Keratinocyte (primary cell): ENCODE measurements at regions not wholly inside any gene's neighbourhood (a gene's known extent, or its start where the extent isn't known, plus 50 kb on each side); places are given as distances from the start of the nearest gene placed in this dataset.

Experiments used
- DNase-seq: peaks from one replicate; pipeline ENCODE4 v3.0.0-alpha.2; 2011; ENCODE audit warnings: low read depth, missing footprints, low spot score
- FAIRE-seq: peaks from 2 replicates; lab custom pipeline; 2011; peaks lifted over from hg19 to GRCh38; lab: Jason Lieb, UNC
- H2AFZ ChIP-seq: 2 replicates; pipeline ENCODE4 v1.6.0; 2012; ENCODE audit warnings: low read length, control low read depth, inconsistent platforms; ENCODE audit not compliant: control insufficient read depth
- H3K27ac ChIP-seq: 2 replicates; pipeline ENCODE4 v1.5.1; 2011; ENCODE audit warnings: low read length; ENCODE audit not compliant: control insufficient read depth, insufficient read depth
- H3K27me3 ChIP-seq: 3 replicates; pipeline ENCODE4 v1.6.0; 2011; ENCODE audit warnings: low read length; ENCODE audit not compliant: control insufficient read depth, insufficient read depth; ENCODE audit errors: extremely low read depth
- H3K36me3 ChIP-seq, 2 experiments: 2 replicates in 1 of 2; 3 replicates in 1 of 2; pipeline ENCODE4 v1.5.1; 2011; ENCODE audit warnings: low read length in 2 of 2, mild to moderate bottlenecking in 1 of 2; ENCODE audit not compliant: control insufficient read depth in 2 of 2, insufficient read depth in 2 of 2; ENCODE audit errors: extremely low read depth in 1 of 2
- H3K4me1 ChIP-seq: 3 replicates; pipeline ENCODE4 v1.5.1; 2011; ENCODE audit warnings: low read length; ENCODE audit not compliant: control insufficient read depth, insufficient read depth; ENCODE audit errors: extremely low read depth
- H3K4me2 ChIP-seq: 3 replicates; pipeline ENCODE4 v1.6.0; 2011; ENCODE audit warnings: low read depth, low read length; ENCODE audit not compliant: control insufficient read depth, insufficient read depth; ENCODE audit errors: extremely low read depth
- H3K4me3 ChIP-seq, 3 experiments: fragments of 200-600 bp in 1 of 3; sonication (generic) in 1 of 3; 2 replicates in 2 of 3; 3 replicates in 1 of 3; pipeline ENCODE4 v1.5.1; 2011 to 2016; ENCODE audit warnings: low read length in 3 of 3, mild to moderate bottlenecking in 3 of 3, control low read depth in 2 of 3, inconsistent platforms in 1 of 3, low read depth in 1 of 3, mixed read lengths in 1 of 3, mixed run types in 1 of 3, moderate library complexity in 1 of 3; ENCODE audit not compliant: control insufficient read depth in 2 of 3, insufficient read depth in 2 of 3; ENCODE audit errors: extremely low read depth in 1 of 3
- H3K79me2 ChIP-seq: 2 replicates; pipeline ENCODE4 v1.6.0; 2012; ENCODE audit warnings: low read length; ENCODE audit not compliant: control insufficient read depth, insufficient read depth
- H3K9ac ChIP-seq: 3 replicates; pipeline ENCODE4 v1.6.0; 2011; ENCODE audit warnings: low read length; ENCODE audit not compliant: control insufficient read depth, insufficient read depth; ENCODE audit errors: extremely low read depth
- H3K9me1 ChIP-seq: 3 replicates; pipeline ENCODE4 v1.6.0; 2011; ENCODE audit warnings: low read length; ENCODE audit not compliant: control insufficient read depth, insufficient read depth; ENCODE audit errors: extremely low read depth
- H3K9me3 ChIP-seq: 2 replicates; pipeline ENCODE4 v1.5.1; 2012; ENCODE audit warnings: low read depth, low read length; ENCODE audit not compliant: control insufficient read depth
- H4K20me1 ChIP-seq: 3 replicates; pipeline ENCODE4 v1.6.0; 2011; ENCODE audit warnings: low read length; ENCODE audit not compliant: control insufficient read depth, insufficient read depth; ENCODE audit errors: extremely low read depth
- EZH2 ChIP-seq: IDR thresholded peaks from one replicate; pipeline ENCODE4 v1.6.1; 2012; ENCODE audit warnings: inconsistent platforms, mild to moderate bottlenecking, low read length, moderate library complexity
- dilution Hi-C: fragments of 300-500 bp; cut with MboI; formaldehyde crosslinking; loops from one replicate; pipeline ENCODE4 v1.7.0; 2020; ENCODE audit warnings: low sequenced_read_pairs; ENCODE audit not compliant: extremely low pct_ligation_motif_present
- TF ChIP-seq, protein P1 (sequence below), 3 experiments: IDR thresholded peaks in 1 of 3; conservative IDR thresholded peaks in 1 of 3; optimal IDR thresholded peaks in 1 of 3; 2 replicates in 2 of 3; 3 replicates in 1 of 3; pipeline versions ENCODE3 to v1.5.1; 2011; ENCODE audit warnings: low read length in 3 of 3, mild to moderate bottlenecking in 3 of 3, moderate library complexity in 2 of 3, control low read depth in 1 of 3, inconsistent platforms in 1 of 3; ENCODE audit not compliant: insufficient read depth in 2 of 3; ENCODE audit errors: extremely low read depth in 1 of 3

GRCh38 chr6:113645576-113645970 is 211.6 kb upstream of the MARCKS start:
- Histone ChIP-seq H3K79me2 (no peaks in the 10 kb centered on the region), H3K4me1 (peaks cover 60% of the 10 kb centered on the region), H3K36me3 (no peaks in the 10 kb centered on the region), H3K27me3 (no peaks in the 10 kb centered on the region), H2AFZ (no peak overlapping the region), H3K9me3 (no peaks in the 10 kb centered on the region), H3K9me1 (no peaks in the 10 kb centered on the region), H3K4me2 (peak overlapping the region; percentile 75), H3K4me3 (peak overlapping the region in 2 of 3 experiments; percentile 1 to 24), H4K20me1 (no peaks in the 10 kb centered on the region), H3K27ac (peak overlapping the region; percentile 96), H3K9ac (peak overlapping the region; percentile 72)
- TF ChIP-seq, protein P1, sequence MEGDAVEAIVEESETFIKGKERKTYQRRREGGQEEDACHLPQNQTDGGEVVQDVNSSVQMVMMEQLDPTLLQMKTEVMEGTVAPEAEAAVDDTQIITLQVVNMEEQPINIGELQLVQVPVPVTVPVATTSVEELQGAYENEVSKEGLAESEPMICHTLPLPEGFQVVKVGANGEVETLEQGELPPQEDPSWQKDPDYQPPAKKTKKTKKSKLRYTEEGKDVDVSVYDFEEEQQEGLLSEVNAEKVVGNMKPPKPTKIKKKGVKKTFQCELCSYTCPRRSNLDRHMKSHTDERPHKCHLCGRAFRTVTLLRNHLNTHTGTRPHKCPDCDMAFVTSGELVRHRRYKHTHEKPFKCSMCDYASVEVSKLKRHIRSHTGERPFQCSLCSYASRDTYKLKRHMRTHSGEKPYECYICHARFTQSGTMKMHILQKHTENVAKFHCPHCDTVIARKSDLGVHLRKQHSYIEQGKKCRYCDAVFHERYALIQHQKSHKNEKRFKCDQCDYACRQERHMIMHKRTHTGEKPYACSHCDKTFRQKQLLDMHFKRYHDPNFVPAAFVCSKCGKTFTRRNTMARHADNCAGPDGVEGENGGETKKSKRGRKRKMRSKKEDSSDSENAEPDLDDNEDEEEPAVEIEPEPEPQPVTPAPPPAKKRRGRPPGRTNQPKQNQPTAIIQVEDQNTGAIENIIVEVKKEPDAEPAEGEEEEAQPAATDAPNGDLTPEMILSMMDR (optimal IDR thresholded peaks at IDR 0.05 in 1 of 3, IDR thresholded peaks at IDR 0.05 in 1 of 3, conservative IDR thresholded peaks at IDR 0.05 in 1 of 3; ENCODE audit: extremely low read depth in 1 of 3, insufficient read depth in 2 of 3, low read length in 3 of 3), result no peak
- TF ChIP-seq EZH2, result no peak
- dilution Hi-C loops, result no loop called here
- FAIRE-seq (peak; percentile 95), DNase-seq (peak; percentile 95)

GRCh38 chr6:113645986-113646385 is 211.2 kb upstream of the MARCKS start:
- FAIRE-seq, result peak; percentile 39
- peak overlapping the region; percentile 72 for H3K9ac ChIP-seq

GRCh38 chr6:113646701-113647100 is 210.4 kb upstream of the MARCKS start:
- H3K9me1 ChIP-seq, result no peaks in the 10 kb centered on the region
- FAIRE-seq (no peak), DNase-seq (no peak)
- dilution Hi-C loops, result no loop called here
- H3K36me3 ChIP-seq, result no peaks in the 10 kb centered on the region
- H3K9ac ChIP-seq, result no peak overlapping the region
- no peak overlapping the region for H2AFZ ChIP-seq
- H3K79me2 ChIP-seq, result no peaks in the 10 kb centered on the region
- H3K4me2 ChIP-seq, result no peak overlapping the region
- no peaks in the 10 kb centered on the region for H3K9me3 ChIP-seq
- no peak for TF ChIP-seq EZH2
- TF ChIP-seq, protein P1 (optimal IDR thresholded peaks at IDR 0.05 in 1 of 3, IDR thresholded peaks at IDR 0.05 in 1 of 3, conservative IDR thresholded peaks at IDR 0.05 in 1 of 3; ENCODE audit: extremely low read depth in 1 of 3, insufficient read depth in 2 of 3, low read length in 3 of 3), result no peak
- H3K4me3 ChIP-seq, result no peak overlapping the region
- no peaks in the 10 kb centered on the region for H3K27me3 ChIP-seq
- peaks cover 66% of the 10 kb centered on the region for H3K4me1 ChIP-seq
- H3K27ac ChIP-seq, result no peak overlapping the region
- H4K20me1 ChIP-seq, result no peaks in the 10 kb centered on the region

More at GRCh38 chr6:113645986-113646385, 211.2 kb upstream of the MARCKS start:
- no peaks in the 10 kb centered on the region for H3K9me3 ChIP-seq
- H3K79me2 ChIP-seq, result no peaks in the 10 kb centered on the region
- no peaks in the 10 kb centered on the region for H4K20me1 ChIP-seq
- H3K4me1 ChIP-seq, result peaks cover 64% of the 10 kb centered on the region
- H3K36me3 ChIP-seq, result no peaks in the 10 kb centered on the region
- no peak overlapping the region for H2AFZ ChIP-seq
- no peaks in the 10 kb centered on the region for H3K9me1 ChIP-seq
- TF ChIP-seq EZH2, result no peak
- H3K27ac ChIP-seq, result peak overlapping the region; percentile 96
- H3K27me3 ChIP-seq, result no peaks in the 10 kb centered on the region
- DNase-seq, result no peak
- no peak overlapping the region for H3K4me3 ChIP-seq
- dilution Hi-C loops, result no loop called here
- H3K4me2 ChIP-seq, result peak overlapping the region; percentile 75
